ENCODE measurements at regions not wholly inside any gene's neighbourhood (a gene's known extent, or its start where the extent isn't known, plus 50 kb on each side); places are given as distances from the start of the nearest gene placed in this dataset.

GRCh38 chr3:171956181-171956683 is 83.1 kb upstream of the FNDC3B start:
- no peak for DNase-seq (ENCODE audit: low read depth)

- DNase-seq (ENCODE audit: low read depth), result no peak
These were observed 82.7 kb upstream of the FNDC3B start for GRCh38 chr3:171956705-171957104.

GRCh38 chr3:171959532-171960089 is 79.8 kb upstream of the FNDC3B start:
- DNase-seq (ENCODE audit: low read depth), result no peak

GRCh38 chr3:171960159-171960558 is 79.2 kb upstream of the FNDC3B start:
- DNase-seq (ENCODE audit: low read depth), result no peak

DNA sequence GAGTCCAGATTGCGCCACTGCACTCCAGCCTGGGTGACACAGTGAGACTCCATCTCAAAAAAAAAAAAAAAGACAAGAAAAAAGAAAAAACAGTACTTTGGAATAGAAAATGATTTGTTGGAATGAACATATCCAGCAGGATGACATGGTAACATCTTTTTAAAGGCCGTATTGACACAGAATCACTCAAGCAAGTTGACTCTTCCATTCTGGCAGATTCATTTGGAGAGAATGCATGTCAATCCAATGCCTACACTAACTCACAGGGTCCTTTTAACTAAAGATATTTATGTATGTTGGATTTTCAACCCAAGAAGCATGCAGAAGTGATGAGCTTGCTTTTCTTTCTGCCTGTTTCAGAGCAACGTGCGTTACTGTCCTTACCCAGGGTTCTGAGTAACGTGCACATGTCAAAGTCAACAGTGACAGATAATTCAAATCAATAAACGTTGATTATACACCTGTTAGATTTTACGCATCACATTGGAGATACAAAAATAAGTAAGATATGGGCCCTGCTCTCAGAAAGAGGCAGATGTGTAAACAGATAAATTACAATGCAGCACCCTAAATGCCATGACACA is 77.1 kb upstream of the FNDC3B start:
- DNase-seq (ENCODE audit: low read depth), result no peak

- no peak for DNase-seq (ENCODE audit: low read depth)
These were observed 75.8 kb upstream of the FNDC3B start for GRCh38 chr3:171963546-171963945.

DNA sequence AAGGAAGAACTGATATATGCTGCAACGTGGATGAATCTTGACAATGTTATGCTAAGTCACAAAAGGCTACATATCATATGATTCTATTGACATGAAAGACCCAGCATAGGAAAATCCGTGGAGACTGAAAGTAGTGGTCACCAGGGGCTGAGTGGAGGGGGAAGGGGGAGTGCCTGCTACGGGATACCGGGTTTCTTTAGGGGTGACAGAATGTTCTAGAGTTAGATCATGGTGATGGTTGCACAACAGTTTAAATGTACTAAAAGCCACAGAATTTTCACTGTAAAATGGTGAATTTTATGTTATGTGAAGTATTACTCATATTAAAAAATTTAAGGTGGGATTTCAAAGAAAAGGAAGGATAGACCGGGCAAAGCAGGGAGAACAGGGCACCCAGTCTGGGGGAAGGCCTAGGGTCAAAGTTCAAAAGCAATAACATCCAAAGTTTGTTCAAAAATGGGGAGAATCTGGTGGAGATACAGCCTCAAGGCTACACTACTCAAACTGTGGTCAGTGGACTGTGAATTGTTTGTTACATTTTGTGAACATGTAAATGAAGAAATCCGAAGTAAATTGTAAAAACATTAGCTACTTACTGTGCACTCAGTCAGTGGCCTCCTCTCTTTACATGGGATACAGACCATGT is 74.2 kb upstream of the FNDC3B start:
- DNase-seq (ENCODE audit: low read depth), result peak; percentile 41

DNA sequence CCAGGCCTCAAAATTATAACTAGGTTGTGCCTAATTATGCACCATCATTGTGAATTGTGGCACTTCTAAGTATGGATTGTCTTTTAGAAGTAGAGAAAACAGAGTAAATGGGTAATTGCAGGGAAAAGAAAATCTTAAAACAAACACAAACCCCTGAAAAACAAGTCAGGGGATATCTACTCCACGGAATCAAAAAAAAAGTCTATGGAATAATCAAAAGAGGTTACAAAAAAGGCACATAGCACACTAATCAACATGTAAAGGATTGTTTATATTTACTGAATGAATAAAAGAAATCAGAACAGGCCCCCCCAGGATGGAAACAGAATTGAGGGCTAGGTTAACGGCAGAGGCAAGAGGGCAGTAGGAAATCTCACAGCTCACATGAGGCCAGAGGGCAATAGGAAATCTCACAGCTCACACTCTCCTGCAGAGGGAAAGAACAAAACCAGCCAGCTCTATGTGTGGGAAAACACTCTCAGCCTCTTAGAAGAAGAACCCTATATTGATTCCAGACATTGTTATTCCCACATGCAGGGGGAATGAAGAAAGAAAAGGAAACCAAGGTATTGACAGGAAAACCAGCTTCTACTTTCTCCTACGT is 72.7 kb upstream of the FNDC3B start:
- no peak for DNase-seq (ENCODE audit: low read depth)

- peak; percentile 88 for DNase-seq (ENCODE audit: low read depth)
These were observed 72.1 kb upstream of the FNDC3B start for GRCh38 chr3:171967137-171967783.

GRCh38 chr3:171967932-171968678 is 71.3 kb upstream of the FNDC3B start:
- DNase-seq (ENCODE audit: low read depth), result peak; percentile 76

GRCh38 chr3:171970301-171970788 is 69.0 kb upstream of the FNDC3B start:
- peak; percentile 59 for DNase-seq (ENCODE audit: low read depth)

- peak; percentile 65 for DNase-seq (ENCODE audit: low read depth)
These were observed 67.4 kb upstream of the FNDC3B start for GRCh38 chr3:171971919-171972514.

DNA sequence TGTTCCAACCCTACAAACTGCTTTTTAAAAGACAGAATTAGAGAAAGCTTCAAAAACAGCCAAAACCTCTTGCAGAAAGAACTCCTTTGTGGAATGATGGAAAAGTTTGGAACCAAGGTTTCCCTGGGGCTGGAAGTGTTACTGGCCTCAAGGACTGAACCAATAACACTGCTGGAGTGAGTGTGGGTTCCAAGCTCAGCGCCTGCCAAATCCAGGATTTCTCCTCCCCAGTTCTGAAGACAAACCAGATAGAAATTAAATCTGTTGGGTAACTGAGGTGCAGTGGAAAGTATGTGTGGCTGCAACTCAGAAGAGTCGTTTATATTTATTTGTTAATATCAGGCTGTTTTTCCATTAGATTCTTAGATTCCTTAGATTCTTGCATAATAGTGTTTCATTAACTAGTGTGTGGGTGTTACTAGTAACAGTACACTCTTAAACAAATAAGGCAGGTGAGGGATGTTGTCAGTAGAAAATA is 66.5 kb upstream of the FNDC3B start:
- peak; percentile 55 for DNase-seq (ENCODE audit: low read depth)

DNA sequence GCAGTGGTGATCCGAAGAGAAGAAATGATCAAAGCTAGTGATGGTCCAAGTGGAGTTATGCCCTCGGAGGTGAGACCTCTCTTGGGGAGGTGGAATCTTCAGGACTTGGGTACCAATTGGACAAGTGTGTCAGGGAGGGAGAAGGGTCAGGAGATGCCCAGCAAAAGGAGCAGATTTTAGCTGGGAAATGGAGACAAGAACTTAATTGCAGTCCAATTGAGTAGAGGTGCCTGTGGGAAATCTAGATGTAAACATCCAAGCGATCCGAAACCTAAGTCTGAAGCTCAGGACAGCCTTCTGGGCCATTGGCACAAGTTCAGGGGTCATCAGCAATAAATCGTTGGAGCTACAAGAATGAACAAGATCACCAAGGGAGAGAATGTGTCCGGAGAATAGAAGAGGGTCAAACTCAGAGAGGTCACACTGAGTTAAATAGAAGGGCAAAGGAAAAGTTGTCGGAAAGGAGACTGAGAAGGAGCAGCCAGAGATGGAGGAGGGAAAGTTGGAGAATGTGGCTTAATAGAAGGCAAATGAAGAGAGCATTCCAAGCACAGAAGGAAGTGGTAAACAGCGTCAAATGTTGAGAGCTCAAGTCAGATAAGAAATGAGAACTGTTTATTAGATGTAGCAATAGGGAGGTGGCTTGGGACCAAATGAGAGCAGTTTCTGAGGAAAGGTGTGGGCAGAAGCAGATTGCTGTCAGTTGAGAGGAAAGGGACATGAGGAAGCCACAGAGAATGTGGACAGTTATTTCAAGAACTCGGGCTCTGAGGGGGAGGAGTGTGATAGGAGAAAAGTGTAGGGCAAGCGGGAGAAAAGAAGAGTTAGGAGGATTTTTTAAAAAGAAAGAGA is 64.2 kb upstream of the FNDC3B start:
- DNase-seq (ENCODE audit: low read depth), result peak; percentile 93

- peak; percentile 34 for DNase-seq (ENCODE audit: low read depth)
These were observed 62.9 kb upstream of the FNDC3B start for GRCh38 chr3:171976526-171976925.

DNA sequence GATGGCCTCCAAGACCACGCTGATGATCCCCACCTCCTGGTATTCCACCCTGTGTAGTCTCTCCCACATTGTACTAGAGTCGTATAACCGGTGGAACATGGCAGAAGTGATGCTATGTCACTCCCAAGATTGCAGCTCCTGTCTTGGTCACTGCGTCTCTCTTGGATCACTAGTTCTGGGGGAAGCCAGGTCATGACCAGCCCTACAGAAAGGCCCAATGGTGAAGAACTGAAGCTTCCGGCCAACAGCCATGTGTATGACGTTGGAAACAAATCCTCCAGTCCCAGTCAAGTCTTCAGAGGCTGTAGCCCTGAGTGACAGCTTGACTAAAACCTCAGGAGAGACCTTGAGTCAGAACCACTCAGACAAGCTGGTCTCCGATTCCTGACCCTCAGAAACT is 61.9 kb upstream of the FNDC3B start:
- DNase-seq (ENCODE audit: low read depth), result no peak

GRCh38 chr3:171977860-171978259 is 61.5 kb upstream of the FNDC3B start:
- peak; percentile 28 for DNase-seq (ENCODE audit: low read depth)

- no peak for DNase-seq (ENCODE audit: low read depth)
These were observed 61.0 kb upstream of the FNDC3B start for GRCh38 chr3:171978390-171978789.

GRCh38 chr3:171979081-171979480 is 60.3 kb upstream of the FNDC3B start:
- DNase-seq (ENCODE audit: low read depth), result no peak

DNA sequence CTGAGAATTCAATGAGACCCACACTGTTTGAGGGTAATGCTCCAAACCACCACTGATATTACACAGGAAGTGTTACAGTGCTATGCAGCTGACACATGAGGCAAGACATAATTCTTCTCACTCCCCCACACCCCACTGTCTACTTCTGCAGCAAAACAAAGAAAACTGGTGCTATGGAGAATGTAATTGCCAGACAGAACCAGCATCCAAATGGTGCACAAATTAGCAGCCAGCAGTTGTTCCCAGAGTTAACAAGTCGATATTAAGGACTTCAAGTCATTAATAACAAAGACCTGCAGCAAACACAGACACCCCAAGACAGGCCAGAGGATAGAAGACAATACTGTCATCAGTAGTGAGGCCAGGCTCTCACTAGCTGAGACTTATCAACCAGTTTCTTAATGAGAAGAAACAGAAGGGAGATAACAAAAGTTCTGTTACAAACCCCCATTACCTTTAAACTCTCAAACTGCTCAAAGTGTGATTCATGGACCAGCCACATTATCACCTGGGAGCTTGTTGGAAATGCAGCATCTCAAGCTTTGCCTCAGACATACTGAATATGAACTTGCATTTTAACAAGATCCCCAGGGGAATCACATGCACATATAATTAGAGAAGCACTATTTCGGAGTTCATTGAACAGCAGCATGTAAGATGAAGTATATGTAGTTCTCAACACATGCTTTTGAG is 58.7 kb upstream of the FNDC3B start:
- DNase-seq (ENCODE audit: low read depth), result peak; percentile 84

All from amniotic epithelial cell (primary cell).